ENCODE measurements at regions not wholly inside any gene's neighbourhood (a gene's known extent, or its start where the extent isn't known, plus 50 kb on each side); places are given as distances from the start of the nearest gene placed in this dataset.

- DNase-seq (ENCODE audit: low spot score): no peak
- TF ChIP-seq, protein P1, sequence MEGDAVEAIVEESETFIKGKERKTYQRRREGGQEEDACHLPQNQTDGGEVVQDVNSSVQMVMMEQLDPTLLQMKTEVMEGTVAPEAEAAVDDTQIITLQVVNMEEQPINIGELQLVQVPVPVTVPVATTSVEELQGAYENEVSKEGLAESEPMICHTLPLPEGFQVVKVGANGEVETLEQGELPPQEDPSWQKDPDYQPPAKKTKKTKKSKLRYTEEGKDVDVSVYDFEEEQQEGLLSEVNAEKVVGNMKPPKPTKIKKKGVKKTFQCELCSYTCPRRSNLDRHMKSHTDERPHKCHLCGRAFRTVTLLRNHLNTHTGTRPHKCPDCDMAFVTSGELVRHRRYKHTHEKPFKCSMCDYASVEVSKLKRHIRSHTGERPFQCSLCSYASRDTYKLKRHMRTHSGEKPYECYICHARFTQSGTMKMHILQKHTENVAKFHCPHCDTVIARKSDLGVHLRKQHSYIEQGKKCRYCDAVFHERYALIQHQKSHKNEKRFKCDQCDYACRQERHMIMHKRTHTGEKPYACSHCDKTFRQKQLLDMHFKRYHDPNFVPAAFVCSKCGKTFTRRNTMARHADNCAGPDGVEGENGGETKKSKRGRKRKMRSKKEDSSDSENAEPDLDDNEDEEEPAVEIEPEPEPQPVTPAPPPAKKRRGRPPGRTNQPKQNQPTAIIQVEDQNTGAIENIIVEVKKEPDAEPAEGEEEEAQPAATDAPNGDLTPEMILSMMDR (IDR thresholded peaks at IDR 0.05): no peak
- H3K4me1 Mint-ChIP-seq (ENCODE audit: low read depth): no peaks in the 10 kb centered on the region
- H3K9me3 Mint-ChIP-seq (ENCODE audit: low read depth): no peaks in the 10 kb centered on the region
- H3K4me3 Mint-ChIP-seq (ENCODE audit: unreplicated experiment): no peak overlapping the region
- no peak overlapping the region for H3K27ac Mint-ChIP-seq (ENCODE audit: unreplicated experiment)
- H3K36me3 Mint-ChIP-seq (ENCODE audit: low read depth): no peaks in the 10 kb centered on the region
- no peaks in the 10 kb centered on the region for H3K27me3 Mint-ChIP-seq (ENCODE audit: low read depth)
These were observed 146.1 kb upstream of the LINC00305 start for GRCh38 chr18:64294967-64295366.

GRCh38 chr18:64288432-64288831, 139.5 kb upstream of the LINC00305 start:
- no peaks in the 10 kb centered on the region for H3K27me3 Mint-ChIP-seq (ENCODE audit: low read depth)
- no peak overlapping the region for H3K27ac Mint-ChIP-seq (ENCODE audit: unreplicated experiment)
- TF ChIP-seq, protein P1 (IDR thresholded peaks at IDR 0.05): no peak
- H3K9me3 Mint-ChIP-seq (ENCODE audit: low read depth): no peaks in the 10 kb centered on the region
- H3K4me3 Mint-ChIP-seq (ENCODE audit: unreplicated experiment): no peak overlapping the region
- no peaks in the 10 kb centered on the region for H3K36me3 Mint-ChIP-seq (ENCODE audit: low read depth)
- DNase-seq (ENCODE audit: low spot score): no peak
- no peaks in the 10 kb centered on the region for H3K4me1 Mint-ChIP-seq (ENCODE audit: low read depth)

GRCh38 chr18:64287926-64288325, 139.0 kb upstream of the LINC00305 start:
- DNase-seq (ENCODE audit: low spot score): no peak
- Mint-ChIP-seq H3K27me3 (ENCODE audit: low read depth) (no peaks in the 10 kb centered on the region), H3K27ac (ENCODE audit: unreplicated experiment) (no peak overlapping the region), H3K36me3 (ENCODE audit: low read depth) (no peaks in the 10 kb centered on the region), H3K9me3 (ENCODE audit: low read depth) (no peaks in the 10 kb centered on the region), H3K4me3 (ENCODE audit: unreplicated experiment) (no peak overlapping the region), H3K4me1 (ENCODE audit: low read depth) (no peaks in the 10 kb centered on the region)
- TF ChIP-seq, protein P1 (IDR thresholded peaks at IDR 0.05): no peak

GRCh38 chr18:64283059-64283458, 134.2 kb upstream of the LINC00305 start:
- DNase-seq (ENCODE audit: low spot score): no peak
- H3K4me3 Mint-ChIP-seq (ENCODE audit: unreplicated experiment): no peak overlapping the region
- H3K36me3 Mint-ChIP-seq (ENCODE audit: low read depth): no peaks in the 10 kb centered on the region
- TF ChIP-seq, protein P1 (IDR thresholded peaks at IDR 0.05): no peak
- H3K27ac Mint-ChIP-seq (ENCODE audit: unreplicated experiment): no peak overlapping the region
- peaks cover 8% of the 10 kb centered on the region for H3K9me3 Mint-ChIP-seq (ENCODE audit: low read depth)
- no peaks in the 10 kb centered on the region for H3K4me1 Mint-ChIP-seq (ENCODE audit: low read depth)
- H3K27me3 Mint-ChIP-seq (ENCODE audit: low read depth): no peaks in the 10 kb centered on the region

GRCh38 chr18:64278026-64278425, 129.1 kb upstream of the LINC00305 start:
- DNase-seq (ENCODE audit: low spot score): no peak
- TF ChIP-seq, protein P1 (IDR thresholded peaks at IDR 0.05): no peak
- Mint-ChIP-seq H3K9me3 (ENCODE audit: low read depth) (peaks cover 12% of the 10 kb centered on the region), H3K4me3 (ENCODE audit: unreplicated experiment) (no peak overlapping the region), H3K27me3 (ENCODE audit: low read depth) (peaks cover 6% of the 10 kb centered on the region), H3K4me1 (ENCODE audit: low read depth) (no peaks in the 10 kb centered on the region), H3K27ac (ENCODE audit: unreplicated experiment) (no peak overlapping the region), H3K36me3 (ENCODE audit: low read depth) (no peaks in the 10 kb centered on the region)

All from chondrocyte (in vitro differentiated cells).